HepG2 (cell line): ENCODE measurements at regions not wholly inside any gene's neighbourhood (a gene's known extent, or its start where the extent isn't known, plus 50 kb on each side); places are given as distances from the start of the nearest gene placed in this dataset.

Source experiments
- AHDC1 ChIP-seq: sonication (generic); formaldehyde crosslinking; IDR thresholded peaks from 2 replicates; pipeline ENCODE4 v1.5.1; 2020; ENCODE audit warnings: mild to moderate bottlenecking, missing genetic modification reagents, borderline replicate concordance
- EEA1 ChIP-seq: sonication (generic); formaldehyde crosslinking; IDR thresholded peaks from 2 replicates; pipeline ENCODE4 v1.5.1; 2020; ENCODE audit warnings: mild to moderate bottlenecking, missing genetic modification reagents, borderline replicate concordance
- KDM4B ChIP-seq: sonication (generic); formaldehyde crosslinking; IDR thresholded peaks from 2 replicates; pipeline ENCODE4 v1.4.0; 2020; ENCODE audit warnings: missing genetic modification reagents
- PREB ChIP-seq: sonication (generic); formaldehyde crosslinking; IDR thresholded peaks from 2 replicates; pipeline ENCODE4 v1.4.0; 2020; ENCODE audit warnings: missing genetic modification reagents
- TAF1 ChIP-seq: sonication (generic); formaldehyde crosslinking; IDR thresholded peaks from 2 replicates; pipeline ENCODE4 v1.4.0; 2020; ENCODE audit warnings: missing genetic modification reagents
- ZBTB40 ChIP-seq, 2 experiments: fragments of 450-650 bp in 1 of 2; sonication (generic) in 1 of 2; formaldehyde crosslinking in 1 of 2; IDR thresholded peaks; 2 replicates each; pipeline versions ENCODE4 v1.6.1 to v1.8.0; 2016 to 2022; ENCODE audit warnings: antibody characterized with exemption in 1 of 2, mild to moderate bottlenecking in 1 of 2, missing genetic modification reagents in 1 of 2

GRCh38 chr7:1378610-1379601 is 80.4 kb downstream of the MICALL2 start:
- no peak for TF ChIP-seq EEA1 (CRISPR knock-in tag)
- no peak for TF ChIP-seq KDM4B (CRISPR knock-in tag)
- no peak for TF ChIP-seq PREB (CRISPR knock-in tag)
- no peak for TF ChIP-seq AHDC1 (CRISPR knock-in tag)
- no peak for TF ChIP-seq ZBTB40 (IDR thresholded peaks at IDR 0.05)
- TF ChIP-seq ZBTB40 (CRISPR knock-in tag; IDR thresholded peaks at IDR 0.05), result no peak
- TF ChIP-seq TAF1 (CRISPR knock-in tag), result no peak
